ENCODE measurements at regions not wholly inside any gene's neighbourhood (a gene's known extent, or its start where the extent isn't known, plus 50 kb on each side); places are given as distances from the start of the nearest gene placed in this dataset.
"Not testable (repeated sequence)": the region's sequence is repeated elsewhere in the genome, so short reads cannot be mapped to it uniquely, and the experiment has no call there.

DNA sequence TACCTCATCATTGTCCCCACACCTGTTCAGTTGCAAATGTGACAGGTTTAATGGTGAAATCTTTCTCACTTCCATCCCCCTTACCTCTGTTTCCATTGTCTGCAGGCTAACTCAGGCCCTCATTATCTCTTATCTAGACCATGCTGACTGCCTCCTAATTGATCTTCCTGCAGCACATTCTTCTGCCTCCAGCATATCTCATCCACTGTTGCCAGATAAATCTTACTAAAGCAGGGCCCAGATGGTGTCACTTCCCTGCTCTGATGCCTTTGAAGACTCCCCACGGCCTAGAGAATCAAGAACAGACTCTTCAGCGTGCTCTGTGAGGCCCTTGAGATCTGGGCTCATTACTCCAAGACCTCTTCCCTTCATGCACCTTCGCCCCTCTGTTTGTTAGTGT is 230.1 kb downstream of the DUSP10 start:
- intact Hi-C loops (cut with micrococcal nuclease): no loop called here

DNA sequence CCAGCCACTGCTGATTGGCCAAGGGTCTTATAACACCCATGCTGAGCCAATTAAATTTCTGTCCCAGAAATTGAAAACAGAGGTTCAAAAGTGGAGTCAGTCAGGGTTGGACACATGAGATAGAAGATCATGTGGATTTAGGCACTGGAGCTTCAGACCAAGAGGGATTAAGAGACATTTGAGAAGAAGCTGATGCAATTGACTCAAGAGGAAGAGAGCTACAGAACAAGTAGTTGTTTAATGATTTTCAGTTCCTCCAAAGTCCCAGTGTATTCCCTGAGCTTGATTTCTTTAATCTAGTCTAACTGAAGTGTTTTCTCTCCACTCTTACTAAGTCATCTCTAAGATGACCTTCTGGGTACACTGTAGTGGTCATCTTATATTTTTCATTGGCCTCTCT is 227.1 kb downstream of the DUSP10 start:
- intact Hi-C loops (cut with micrococcal nuclease): no loop called here

DNA sequence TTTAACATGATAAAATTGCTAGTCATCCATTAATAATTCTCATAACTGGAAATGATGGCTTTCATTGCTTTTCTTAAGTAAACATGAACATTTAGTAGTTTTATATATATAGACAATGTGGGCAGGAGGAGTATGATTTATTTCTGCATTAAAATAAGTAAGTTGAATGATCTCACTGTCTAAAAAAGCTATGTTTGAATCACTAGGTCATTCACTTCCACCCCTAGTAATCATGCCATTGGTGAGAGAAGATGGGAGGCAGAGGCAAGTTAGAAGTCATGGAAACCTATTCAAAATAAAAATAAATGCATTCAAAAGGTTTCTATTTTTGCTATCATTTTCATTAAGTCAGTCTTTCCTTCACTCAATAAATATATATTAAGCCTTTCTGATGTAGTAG is 226.4 kb downstream of the DUSP10 start:
- intact Hi-C loops (cut with micrococcal nuclease): no loop called here

DNA sequence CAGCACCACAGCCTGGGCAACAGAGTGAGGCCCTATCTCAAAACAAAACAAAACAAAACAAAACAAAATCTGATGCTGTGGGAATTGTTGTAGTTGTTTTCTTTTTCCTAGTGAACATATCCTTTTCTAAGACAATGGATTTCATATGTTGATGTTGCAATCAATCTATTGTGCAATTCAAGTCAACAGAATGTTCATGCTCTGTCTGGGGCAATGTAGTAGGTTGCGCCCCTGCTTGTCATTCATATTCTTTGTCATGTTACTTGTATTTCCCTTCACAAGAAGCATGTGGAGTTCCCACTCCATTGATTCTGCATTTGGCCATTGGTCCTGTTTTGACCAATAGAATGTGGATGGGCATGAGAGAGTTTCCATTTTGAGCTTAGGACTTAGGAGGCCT is 223.9 kb downstream of the DUSP10 start:
- intact Hi-C loops (cut with micrococcal nuclease): no loop called here

DNA sequence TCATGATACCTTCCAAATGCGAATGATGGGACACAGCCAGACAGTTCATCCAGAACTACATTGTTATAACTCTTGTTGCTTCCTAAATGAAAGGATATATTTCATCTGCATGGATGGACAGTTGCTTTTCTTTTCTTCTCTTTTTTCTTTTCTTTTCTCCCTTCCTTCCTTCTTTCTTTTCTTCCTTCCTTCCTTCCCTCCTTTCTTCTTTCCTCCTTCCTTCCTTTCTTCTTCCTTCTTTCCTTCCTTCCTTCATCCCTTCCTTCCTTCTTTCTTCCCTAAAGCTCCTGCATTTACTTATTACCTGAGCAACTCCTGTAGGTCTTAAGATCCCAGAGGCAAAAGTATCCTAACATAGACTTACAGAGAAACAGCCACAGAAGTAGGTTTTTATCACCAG is 221.6 kb downstream of the DUSP10 start:
- intact Hi-C loops (cut with micrococcal nuclease): no loop called here

DNA sequence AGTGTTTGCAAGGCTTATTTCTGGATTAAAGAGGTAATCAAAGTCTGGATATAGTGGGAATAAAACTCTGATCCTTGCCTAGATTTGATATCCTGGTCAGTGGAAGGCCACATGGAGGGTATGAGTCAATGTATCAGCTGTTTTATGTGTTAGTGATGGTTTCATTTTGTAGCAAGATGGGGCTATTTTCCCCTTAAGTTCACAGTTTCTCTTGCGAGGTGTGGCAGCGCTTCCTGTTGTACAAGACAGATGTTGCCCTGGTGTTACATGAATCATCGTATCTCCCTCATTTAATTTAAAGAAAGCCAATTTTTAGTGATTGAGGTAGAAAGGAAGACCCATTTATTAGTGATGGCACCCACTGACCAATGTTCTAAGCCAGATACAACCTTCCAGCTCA is 220.2 kb downstream of the DUSP10 start:
- intact Hi-C loops (cut with micrococcal nuclease): no loop called here

DNA sequence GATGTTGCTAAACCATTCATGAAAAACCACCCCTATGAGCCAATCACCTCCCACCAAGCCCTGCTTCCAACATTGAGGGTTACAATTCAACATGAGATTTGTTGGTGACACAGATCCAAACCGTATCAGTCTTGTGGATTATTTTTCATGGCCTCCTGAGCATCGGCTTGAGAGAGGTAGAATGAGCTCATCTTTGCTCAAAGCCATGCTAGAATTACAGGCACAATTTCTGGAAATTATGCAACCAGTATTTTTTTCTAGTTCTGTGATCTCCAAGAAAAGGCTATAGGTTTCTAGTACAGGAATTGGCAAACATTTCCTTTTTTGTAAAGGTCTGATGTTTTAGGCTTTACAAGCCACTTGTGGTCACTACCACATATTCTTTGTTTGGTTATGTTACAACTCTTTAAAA is 219.4 kb downstream of the DUSP10 start:
- intact Hi-C loops (cut with micrococcal nuclease): no loop called here

DNA sequence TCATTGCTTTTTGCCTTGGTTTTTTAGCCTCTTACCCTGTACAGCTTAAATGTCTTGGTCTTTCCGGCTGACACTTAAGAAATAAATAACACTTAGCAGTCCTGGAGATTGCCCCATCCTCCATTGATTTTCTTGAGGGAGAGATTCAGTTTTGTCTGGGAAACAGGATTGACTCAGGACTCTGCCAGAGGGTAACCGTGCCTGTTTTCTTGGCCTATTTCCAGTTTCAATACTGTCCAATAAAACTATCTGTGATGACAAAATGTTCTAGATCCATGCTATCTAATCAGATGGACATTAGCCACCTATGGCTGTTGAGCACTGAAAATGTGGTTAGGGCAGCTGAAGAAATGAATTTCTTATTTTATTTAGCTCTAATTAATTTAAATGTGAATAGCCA is 216.1 kb downstream of the DUSP10 start:
- intact Hi-C loops (cut with micrococcal nuclease): no loop called here

DNA sequence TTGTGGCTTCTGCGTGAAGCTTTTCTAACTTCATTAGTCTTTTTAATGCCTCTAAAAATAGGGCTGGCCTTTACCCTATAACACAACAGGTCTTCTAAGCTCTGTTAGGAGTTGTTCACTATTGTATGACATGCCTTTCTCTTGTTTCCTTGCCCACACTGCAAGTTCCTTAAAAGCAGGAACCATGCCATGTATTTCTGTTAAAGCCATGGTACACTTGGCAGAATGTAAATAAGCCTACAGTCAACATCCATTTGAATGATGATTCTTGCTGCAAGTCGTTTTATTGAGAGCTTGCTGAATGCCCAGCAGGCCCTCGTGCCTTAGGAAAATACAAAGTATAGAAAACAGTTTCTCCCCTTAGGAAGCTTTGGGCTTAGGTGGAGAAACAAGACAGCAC is 214.6 kb downstream of the DUSP10 start:
- intact Hi-C loops (cut with micrococcal nuclease): no loop called here

DNA sequence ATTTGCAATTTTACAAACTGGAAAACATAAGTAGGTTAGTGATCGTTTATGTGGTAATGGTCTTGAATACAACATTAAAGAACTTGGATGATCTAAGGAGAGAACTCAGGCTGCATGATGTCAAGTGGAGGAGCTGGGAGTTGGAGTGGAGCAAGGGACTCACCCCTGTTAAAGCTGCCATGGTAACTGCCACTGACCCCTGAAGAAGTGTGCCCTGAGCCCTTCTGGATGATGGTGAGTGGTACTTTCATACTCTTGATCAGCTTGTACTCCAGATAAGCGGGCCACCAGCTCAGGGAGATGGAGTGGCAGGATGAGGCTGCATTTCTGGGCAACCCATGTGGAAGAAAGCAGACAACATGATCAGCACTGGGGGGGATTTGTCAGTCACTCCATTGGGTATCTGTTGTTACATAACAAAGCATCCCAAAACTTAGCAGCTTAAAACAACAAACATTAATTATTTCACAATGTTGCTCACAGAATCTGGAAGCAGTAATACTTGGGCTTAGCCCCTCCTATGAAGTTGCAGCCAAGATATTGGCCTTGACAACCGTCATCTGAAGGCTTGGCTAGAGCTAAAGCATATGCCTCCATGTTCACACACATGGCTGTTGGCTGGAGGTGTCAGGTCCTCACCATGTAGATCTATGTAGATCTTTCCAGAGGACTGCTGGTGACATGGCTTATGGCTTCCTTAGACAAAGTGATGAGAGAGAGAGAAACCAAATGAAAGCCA is 213.8 kb downstream of the DUSP10 start:
- intact Hi-C loops (cut with micrococcal nuclease): no loop called here

DNA sequence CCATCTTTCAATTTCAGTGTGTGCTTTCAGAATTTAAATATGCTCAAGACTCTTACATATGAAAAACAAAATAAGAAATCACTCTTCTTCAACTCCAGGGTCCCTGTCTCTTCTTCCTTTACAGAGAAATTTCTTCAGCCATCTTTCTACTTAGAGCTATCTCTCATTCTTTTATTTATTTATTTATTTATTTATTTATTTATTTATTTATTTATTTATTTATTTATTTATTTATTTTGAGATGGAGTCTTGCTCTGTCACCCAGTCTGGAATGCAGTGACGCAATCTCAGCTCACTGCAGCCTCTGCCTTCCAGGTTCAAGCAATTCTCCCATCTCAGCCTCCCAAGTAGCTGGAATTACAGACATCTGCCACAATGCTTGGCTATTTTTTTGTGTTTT is 211.7 kb downstream of the DUSP10 start:
- intact Hi-C loops (cut with micrococcal nuclease): not testable (repeated sequence)

DNA sequence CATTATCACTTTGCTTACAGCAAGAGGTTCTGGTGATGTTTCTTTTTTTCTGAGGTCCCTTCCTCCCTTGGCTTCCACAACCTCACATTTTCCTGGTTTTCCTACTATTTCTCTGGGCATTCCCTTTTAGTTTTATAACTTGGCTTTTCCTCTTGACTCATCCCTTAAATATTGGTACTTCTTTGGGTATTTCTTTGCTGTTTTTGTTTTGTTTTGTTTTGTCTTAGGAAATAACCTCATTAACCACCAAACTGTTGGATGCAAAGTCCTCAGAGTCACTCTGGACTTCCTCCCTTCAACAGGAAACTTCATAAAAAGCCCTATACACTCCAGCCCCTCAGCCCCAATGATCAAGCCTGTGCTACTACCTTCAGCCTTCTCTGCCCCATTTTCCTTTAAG is 211.1 kb downstream of the DUSP10 start:
- intact Hi-C loops (cut with micrococcal nuclease): no loop called here

DNA sequence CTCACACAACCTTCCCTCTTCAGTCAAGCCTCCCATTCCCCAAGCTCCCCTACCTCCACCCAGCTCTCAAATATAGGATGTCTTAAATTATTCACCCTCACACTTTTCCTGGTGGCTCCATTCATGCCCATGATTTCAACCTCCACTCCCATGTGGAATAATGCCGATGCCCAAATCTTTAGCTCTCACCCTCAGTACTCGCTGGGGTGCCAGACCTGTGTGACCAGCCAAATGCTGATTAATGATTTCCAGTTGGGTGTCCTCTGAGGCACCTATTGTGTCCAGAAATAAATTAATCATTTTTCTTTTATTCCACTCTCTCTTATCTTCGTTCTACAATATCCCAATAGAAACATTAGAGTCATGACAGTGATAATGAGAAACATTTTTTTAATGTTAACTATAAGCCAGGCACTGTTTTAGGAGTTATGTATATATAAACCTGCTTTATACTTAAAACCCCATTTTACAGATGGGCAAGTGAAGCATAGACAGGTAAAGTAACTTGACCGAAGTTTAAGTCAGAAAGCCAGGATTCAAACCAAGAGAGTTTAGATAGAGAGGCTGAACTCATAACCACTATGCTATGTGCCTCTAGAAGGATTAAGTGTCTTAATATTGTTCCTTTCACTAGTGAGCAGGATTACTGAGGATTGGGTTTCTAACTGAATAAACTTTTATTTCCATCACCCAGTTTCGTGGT is 209.7 kb downstream of the DUSP10 start:
- intact Hi-C loops (cut with micrococcal nuclease): no loop called here

DNA sequence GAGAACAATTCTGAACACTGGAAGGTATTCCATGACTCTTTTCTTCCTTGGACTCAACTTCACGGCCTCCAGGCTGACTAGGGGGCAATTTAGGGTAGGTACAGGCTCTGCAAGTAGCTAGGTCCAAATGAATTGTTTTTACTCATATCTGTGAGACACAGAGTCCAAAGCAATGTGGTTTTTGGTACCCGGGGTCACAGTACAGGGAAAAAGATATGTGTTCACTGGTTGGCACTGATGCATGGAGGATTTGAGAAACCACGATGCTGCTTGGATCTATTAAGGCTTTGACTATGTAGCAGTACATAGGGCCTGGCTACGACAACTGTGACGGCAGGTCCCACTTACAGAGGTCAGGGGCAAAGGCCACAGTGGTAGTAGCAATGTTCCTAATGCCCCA is 200.6 kb downstream of the DUSP10 start:
- intact Hi-C loops (cut with micrococcal nuclease): no loop called here

DNA sequence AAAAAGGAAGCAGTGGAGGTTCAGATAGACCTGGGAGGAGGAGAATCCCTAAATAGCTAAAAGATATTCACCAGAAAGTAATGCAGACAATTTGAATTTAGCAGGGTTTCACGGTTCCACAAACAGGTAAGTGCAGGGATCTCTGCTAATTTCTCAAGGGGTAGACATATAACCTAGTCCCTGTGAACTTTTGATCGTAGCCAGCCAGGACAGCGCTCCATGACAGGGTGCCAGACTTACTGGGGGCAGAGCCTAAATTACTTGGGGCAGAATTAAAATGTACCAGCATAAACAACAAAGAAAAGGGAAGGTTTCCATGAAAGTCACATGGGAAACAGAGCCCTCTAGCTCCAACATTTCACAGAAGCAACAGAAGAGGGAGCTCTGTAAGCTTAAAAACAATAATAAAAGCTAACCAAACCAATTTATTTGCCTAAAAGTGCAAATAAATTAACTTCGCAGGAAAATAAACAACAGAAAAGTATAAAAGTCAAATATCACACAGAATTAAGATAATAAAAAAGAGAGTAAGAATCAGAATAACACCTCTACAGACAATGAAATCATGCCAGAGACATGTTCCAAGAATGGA is 198.3 kb downstream of the DUSP10 start:
- intact Hi-C loops (cut with micrococcal nuclease): loop anchor here (1.0 to 2.0 kb wide), 7 partner anchors 169 to 912 kb away; partner anchors contain the start of gene DUSP10

DNA sequence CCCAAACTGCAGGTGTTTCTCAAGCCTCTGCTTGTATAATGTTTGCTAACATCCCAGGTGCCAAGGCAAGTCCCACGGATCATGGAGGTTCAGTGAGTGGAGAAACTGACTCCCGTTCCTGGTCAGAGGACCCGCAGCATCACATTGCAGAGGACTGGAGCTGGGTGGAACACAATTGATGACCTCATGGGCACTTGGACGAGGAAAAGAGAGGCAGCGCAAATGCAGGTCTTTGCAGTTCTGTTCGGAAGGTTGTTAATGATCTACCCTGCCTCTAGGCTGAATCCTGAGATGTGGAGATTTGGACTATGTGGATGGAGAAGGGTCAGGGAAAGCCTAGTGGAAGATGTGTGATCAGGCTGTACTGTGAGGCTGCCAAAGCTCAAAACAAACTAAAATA is 192.9 kb downstream of the DUSP10 start:
- intact Hi-C loops (cut with micrococcal nuclease): no loop called here

DNA sequence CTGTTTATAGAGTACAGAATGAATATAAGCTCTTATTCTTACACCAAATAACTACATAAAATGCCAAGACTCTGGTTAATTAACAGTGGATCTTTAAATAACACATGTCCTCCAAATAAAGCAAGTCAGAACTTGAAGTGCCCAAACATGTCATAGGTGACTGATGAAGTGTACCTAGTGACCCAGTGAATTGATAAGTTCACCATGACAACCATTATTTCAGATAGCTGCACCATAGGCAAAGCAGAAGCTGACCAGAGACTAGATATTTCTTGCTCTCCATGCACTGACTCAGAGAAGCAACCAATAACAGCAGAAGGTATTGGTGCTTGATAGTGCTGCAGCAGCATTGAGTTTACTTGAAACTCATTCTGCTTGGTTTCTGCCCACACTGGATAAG is 192.1 kb downstream of the DUSP10 start:
- intact Hi-C loops (cut with micrococcal nuclease): no loop called here

DNA sequence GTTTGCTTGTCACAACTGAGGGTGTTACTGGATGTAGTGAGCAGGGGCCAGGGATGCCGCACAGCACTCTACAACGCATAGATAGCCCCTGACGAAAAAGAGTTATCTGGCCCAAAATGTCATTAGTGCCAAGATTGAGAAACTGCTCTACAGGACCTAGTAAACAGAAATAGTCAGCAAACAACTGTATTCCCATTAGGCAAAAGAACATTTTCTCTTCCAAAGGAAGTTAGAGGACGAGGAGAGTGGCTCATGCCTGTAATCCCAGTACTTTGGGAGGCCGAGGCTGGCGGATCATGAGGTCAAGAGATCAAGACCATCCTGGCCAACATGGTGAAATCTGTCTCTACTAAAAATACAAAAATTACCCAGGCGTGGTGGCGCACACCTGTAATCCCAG is 189.1 kb downstream of the DUSP10 start:
- intact Hi-C loops (cut with micrococcal nuclease): not testable (repeated sequence)

DNA sequence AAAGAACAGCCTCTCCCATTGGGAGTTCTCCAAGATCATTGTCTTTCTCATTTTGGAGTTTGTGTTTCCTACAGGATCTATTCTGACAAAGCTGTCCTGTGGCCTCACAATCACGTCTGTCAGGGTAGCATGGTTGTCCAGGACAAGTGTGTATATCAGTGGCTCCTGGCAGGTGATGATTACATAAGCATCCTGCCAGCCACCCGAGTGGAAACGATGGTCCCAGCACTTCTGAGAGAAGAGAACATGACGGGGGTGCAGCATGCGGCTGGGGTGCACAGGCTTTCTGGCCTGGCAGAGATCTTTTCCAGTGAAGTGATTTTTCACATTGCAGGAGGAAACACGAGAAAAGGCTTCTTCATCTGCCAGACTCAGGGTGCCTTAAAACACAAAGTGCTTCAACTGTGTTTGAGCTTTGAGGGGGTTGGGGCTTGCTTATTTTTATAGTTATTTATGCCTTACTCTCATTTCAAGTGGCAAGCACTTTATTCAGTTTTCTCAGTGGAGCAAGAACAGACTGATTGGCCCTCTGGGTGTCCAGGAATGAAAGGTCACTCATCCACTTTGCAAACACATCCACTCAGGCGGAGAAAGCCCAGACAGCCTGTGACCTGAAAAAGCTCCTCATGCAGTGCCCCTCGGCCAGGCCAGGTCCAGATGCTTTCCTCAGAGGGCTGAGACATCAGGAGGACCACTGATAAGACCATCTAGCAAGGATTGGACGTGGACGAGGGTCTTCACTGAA is 186.0 kb downstream of the DUSP10 start:
- intact Hi-C loops (cut with micrococcal nuclease): no loop called here

DNA sequence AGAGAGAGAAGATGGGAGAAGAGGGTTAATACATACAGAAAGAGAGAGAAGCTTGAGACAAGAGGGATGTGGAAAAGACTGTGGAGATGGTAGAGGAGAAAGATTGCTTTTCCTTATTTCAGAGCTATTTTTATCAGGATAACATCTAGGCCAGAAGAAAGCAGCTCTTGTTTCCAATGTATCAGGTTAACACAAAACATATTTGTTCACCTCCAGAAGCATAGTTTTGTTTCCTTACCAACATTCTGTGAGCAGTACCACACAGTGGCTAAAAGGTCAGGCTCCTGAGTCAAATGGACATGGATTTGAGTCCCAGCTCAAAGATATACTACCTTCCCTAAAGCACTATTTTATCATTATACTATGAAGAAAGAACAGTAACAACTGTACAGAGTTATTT is 185.5 kb downstream of the DUSP10 start:
- intact Hi-C loops (cut with micrococcal nuclease): no loop called here

DNA sequence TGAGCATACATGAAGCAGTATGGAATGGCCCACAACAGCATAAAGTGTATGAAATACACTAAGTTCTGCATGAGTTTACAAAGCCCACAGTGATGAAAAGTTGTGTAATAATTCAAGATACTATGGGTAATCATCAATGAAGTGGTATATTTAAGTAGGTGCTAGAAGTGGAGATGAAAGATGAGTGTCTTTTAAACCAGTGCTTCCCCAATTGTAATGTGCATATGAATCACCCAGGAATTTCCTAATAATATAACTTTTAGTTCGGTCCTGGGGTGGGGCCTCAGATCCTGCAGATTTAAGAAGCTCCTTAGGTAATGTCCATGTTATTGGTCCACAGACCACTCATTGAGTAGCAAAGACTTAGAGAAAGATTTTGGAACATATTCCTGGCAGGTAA is 184.9 kb downstream of the DUSP10 start:
- intact Hi-C loops (cut with micrococcal nuclease): no loop called here

DNA sequence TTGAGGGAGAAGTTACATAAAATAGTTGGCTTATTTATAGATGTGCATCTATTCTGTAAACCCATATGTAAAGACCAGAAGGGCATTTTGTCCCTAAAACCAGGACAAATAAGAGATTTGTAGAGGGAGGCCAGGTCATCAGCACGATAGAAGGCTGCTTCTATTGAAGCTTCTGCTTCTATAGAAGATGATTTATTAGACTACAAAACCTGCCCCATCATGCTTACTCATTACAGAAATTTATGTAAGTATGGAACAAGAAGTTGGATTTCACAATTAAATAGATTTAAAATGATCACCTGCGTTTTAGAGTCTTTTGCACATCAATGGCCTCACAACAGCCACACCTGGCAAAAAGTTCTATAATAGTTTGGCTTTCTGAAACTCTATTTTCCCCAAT is 183.5 kb downstream of the DUSP10 start:
- intact Hi-C loops (cut with micrococcal nuclease): no loop called here
